Stimulated activated CD4-positive, alpha-beta T cell treated with anti-CD3 and anti-CD28 coated beads, Interleukin-15, amount 100 ng/mL, for 48 hours (primary cell): ENCODE measurements at regions not wholly inside any gene's neighbourhood (a gene's known extent, or its start where the extent isn't known, plus 50 kb on each side); places are given as distances from the start of the nearest gene placed in this dataset.
A peak's percentile ranks its signal among the peaks of the same experiment; 100 is the strongest.

ENCODE experiments used
- DNase-seq, 2 donors: peaks; one replicate each; pipeline ENCODE4 v3.0.0-alpha.2; 2020; ENCODE audit warnings: low read depth in 2 of 2

- peak; percentile 68 to 70 for DNase-seq
These were observed 332.8 kb downstream of the MAF start for GRCh38 chr16:79267781-79268180.

- DNase-seq: no peak
These were observed 333.4 kb downstream of the MAF start for GRCh38 chr16:79267146-79267545.

DNA sequence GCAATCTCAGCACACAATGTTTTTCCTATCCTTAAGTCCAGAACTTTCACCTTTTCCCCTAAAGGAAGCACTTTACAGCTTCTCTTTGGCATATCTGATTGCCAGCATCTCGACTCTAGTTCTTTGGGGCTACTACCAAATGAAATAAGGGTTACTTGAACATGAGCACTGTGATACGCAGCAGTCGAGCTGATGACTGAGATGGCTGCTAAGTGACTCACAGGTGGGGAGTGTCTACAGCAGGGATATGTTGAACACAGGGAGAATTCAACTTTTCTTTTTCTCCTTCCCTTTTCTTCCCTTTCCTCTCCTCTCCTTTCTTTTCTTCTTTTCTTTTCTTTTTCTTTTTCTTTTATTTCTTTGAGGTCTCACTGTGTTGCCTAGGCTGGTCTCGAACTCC is 334.8 kb downstream of the MAF start:
- DNase-seq: no peak

GRCh38 chr16:79265196-79265595 is 335.3 kb downstream of the MAF start:
- no peak for DNase-seq

DNA sequence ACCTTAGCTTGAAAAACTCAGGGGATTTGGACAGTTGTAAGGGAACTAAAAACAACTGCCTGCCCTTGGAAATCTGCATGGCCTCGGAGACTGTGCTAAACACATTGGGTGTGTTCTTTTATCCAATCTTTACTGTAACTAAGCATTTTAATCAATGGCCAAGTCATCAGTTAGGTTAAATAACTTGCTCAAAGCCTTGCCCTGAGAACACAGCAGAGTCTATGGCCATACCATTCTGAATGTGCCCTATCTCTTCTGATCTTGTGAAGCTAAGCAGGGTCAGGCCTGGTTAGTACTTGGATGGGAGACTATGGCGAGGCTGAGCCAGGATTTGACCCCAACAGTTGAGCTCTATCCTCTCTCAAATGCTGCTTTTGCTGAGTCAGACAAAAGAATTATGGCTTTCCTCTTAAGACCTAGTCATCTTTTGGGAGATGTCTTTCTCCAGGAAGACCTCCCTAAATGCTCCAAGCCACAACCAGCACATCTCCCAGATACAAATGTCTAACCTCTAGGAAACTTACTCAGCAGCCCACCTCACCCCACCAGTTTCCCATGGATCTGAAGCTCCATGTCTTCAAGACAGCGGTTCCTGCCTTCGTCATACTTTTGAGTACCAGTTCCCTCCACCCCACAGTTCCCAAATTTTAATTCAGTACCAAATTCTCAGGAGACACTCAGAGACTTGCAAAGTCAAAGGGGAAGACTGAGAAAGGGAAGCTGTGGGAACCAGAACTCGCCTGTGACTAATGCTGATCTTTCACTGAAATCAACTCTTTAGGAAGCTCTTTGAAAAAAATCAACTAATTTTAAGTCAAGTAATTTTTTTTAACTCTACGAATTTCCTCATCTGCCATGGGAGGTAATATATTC is 336.1 kb downstream of the MAF start:
- DNase-seq: no peak

DNA sequence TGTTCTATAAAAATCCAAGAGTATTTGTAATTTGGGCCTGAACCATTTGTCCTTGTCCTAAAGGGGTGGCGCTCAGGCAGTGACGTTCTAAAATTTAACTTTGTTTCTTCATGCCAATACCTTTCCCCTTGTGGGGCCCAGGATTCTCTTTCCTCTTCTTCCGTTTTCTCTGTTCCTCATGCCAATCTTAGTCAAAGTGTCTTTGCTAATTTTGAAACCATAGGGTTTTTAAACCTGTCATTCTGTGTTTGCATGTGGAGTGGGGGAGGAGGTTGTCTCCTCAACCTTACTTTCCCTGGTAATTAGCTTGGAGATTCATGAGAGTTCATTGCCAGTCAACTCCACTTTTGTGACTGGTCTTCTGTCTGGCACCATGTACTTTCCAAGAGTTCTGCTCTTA is 337.1 kb downstream of the MAF start:
- no peak for DNase-seq
